OCI-LY7 (cell line): ENCODE measurements at regions not wholly inside any gene's neighbourhood (a gene's known extent, or its start where the extent isn't known, plus 50 kb on each side); places are given as distances from the start of the nearest gene placed in this dataset.

Experiments used
- CTCF ChIP-seq: fragments of 200-600 bp; sonication (generic); conservative IDR thresholded peaks from 2 replicates; pipeline ENCODE4 v1.5.1; 2014; ENCODE audit warnings: mild to moderate bottlenecking, antibody characterized with exemption, low read length, moderate library complexity, mixed read lengths
- EZH2phosphoT487 ChIP-seq: fragments of 200-600 bp; sonication (generic); IDR thresholded peaks from 2 replicates; pipeline ENCODE4 v1.6.1; 2018; ENCODE audit warnings: low read depth, borderline replicate concordance, mild to moderate bottlenecking, mixed run types, antibody characterized with exemption, low read length, moderate library complexity, mixed read lengths

DNA sequence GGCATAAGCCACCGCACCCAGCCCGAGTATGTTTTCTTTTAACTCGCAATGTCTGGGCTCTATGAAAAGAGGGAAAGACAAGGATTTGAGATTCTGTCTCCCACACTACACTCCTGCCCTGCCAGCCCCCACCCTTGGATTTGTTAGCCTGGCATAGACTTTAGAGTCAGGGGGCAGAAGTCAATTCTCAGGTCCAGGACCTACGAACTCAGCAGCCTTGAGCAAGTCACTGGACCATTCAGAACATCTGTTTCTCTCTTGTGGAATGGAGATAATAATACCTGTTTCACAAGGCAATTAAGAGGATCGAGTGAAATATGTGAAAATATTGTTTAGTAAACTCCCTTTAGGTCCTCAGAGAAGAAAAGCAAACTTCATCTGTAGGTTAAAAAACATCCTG, 66.1 kb upstream of the FUT8 start:
- TF ChIP-seq CTCF = no peak
- no peak for TF ChIP-seq EZH2phosphoT487
